Hepatocyte (in vitro differentiated cells): ENCODE measurements at regions not wholly inside any gene's neighbourhood (a gene's known extent, or its start where the extent isn't known, plus 50 kb on each side); places are given as distances from the start of the nearest gene placed in this dataset.

Experiments
- DNase-seq: peaks from one replicate; pipeline ENCODE4 v3.0.0-alpha.2; 2016; ENCODE audit warnings: low spot score
- H2AFZ ChIP-seq: fragments of 200-600 bp; sonication (generic); 2 replicates; pipeline ENCODE4 v1.6.0; 2016; ENCODE audit warnings: antibody characterized with exemption, mild to moderate bottlenecking
- H3K27ac ChIP-seq: fragments of 200-600 bp; sonication (generic); 2 replicates; pipeline ENCODE4 v1.5.1; 2016; ENCODE audit warnings: mild to moderate bottlenecking
- H3K27me3 ChIP-seq: fragments of 200-600 bp; sonication (generic); 2 replicates; pipeline ENCODE4 v1.6.1; 2016
- H3K36me3 ChIP-seq: fragments of 200-600 bp; sonication (generic); replicated peaks from 2 replicates; pipeline ENCODE4 v1.5.1; 2016; ENCODE audit warnings: low read depth; ENCODE audit not compliant: insufficient read depth
- H3K4me1 ChIP-seq: fragments of 200-600 bp; sonication (generic); 2 replicates; pipeline ENCODE4 v1.5.1; 2016; ENCODE audit warnings: mild to moderate bottlenecking, moderate library complexity; ENCODE audit not compliant: insufficient read depth
- H3K4me2 ChIP-seq: fragments of 200-600 bp; sonication (generic); 2 replicates; pipeline ENCODE4 v1.6.0; 2016
- H3K4me3 ChIP-seq: fragments of 200-600 bp; sonication (generic); 2 replicates; pipeline ENCODE4 v1.5.1; 2016; ENCODE audit warnings: mild to moderate bottlenecking
- H3K79me2 ChIP-seq: fragments of 200-600 bp; sonication (generic); 2 replicates; pipeline ENCODE4 v1.6.0; 2017; ENCODE audit warnings: mild to moderate bottlenecking
- H3K9me2 ChIP-seq: fragments of 200-600 bp; sonication (generic); replicated peaks from 2 replicates; pipeline ENCODE4 v1.6.0; 2017; ENCODE audit warnings: mild to moderate bottlenecking; ENCODE audit not compliant: insufficient read depth
- H3K9me3 ChIP-seq: fragments of 200-600 bp; sonication (generic); 2 replicates; pipeline ENCODE4 v1.5.1; 2016; ENCODE audit warnings: low read depth, mild to moderate bottlenecking
- H4K20me1 ChIP-seq: fragments of 200-600 bp; sonication (generic); 2 replicates; pipeline ENCODE4 v1.6.0; 2016; ENCODE audit warnings: mild to moderate bottlenecking; ENCODE audit not compliant: insufficient read depth, poor library complexity, severe bottlenecking
- EZH2 ChIP-seq: fragments of 200-600 bp; sonication (generic); IDR thresholded peaks from 2 replicates; pipeline ENCODE4 v1.6.1; 2016; ENCODE audit warnings: antibody characterized with exemption, mild to moderate bottlenecking, borderline replicate concordance
- EZH2phosphoT487 ChIP-seq: fragments of 200-600 bp; sonication (generic); IDR thresholded peaks from one replicate; pipeline ENCODE4 v1.6.1; 2018; ENCODE audit warnings: antibody characterized with exemption, mild to moderate bottlenecking, low read depth, moderate library complexity; ENCODE audit not compliant: unreplicated experiment, severe bottlenecking
- WGBS: methylation state at CpG from one replicate; pipeline ENCODE4 v1.1.6; 2016; ENCODE audit warnings: low lambda C conversion rate; ENCODE audit errors: missing lambda C conversion rate; 5-methylcytosine and 5-hydroxymethylcytosine counted together
- TF ChIP-seq, protein P1 (sequence below): fragments of 200-600 bp; sonication (generic); IDR thresholded peaks from 2 replicates; pipeline ENCODE4 v1.5.1; 2016; ENCODE audit warnings: antibody characterized with exemption, mild to moderate bottlenecking; ENCODE audit not compliant: poor library complexity

- Histone ChIP-seq H3K9me3 (no peaks in the 10 kb centered on the region), H3K27ac (no peak overlapping the region), H3K27me3 (no peaks in the 10 kb centered on the region), H3K79me2 (no peaks in the 10 kb centered on the region), H3K9me2 (no peaks in the 10 kb centered on the region), H3K36me3 (no peaks in the 10 kb centered on the region), H3K4me1 (no peaks in the 10 kb centered on the region), H2AFZ (no peak overlapping the region), H4K20me1 (no peaks in the 10 kb centered on the region), H3K4me3 (no peak overlapping the region), H3K4me2 (no peak overlapping the region)
- TF ChIP-seq EZH2 (no peak), EZH2phosphoT487 (no peak)
- TF ChIP-seq, protein P1, sequence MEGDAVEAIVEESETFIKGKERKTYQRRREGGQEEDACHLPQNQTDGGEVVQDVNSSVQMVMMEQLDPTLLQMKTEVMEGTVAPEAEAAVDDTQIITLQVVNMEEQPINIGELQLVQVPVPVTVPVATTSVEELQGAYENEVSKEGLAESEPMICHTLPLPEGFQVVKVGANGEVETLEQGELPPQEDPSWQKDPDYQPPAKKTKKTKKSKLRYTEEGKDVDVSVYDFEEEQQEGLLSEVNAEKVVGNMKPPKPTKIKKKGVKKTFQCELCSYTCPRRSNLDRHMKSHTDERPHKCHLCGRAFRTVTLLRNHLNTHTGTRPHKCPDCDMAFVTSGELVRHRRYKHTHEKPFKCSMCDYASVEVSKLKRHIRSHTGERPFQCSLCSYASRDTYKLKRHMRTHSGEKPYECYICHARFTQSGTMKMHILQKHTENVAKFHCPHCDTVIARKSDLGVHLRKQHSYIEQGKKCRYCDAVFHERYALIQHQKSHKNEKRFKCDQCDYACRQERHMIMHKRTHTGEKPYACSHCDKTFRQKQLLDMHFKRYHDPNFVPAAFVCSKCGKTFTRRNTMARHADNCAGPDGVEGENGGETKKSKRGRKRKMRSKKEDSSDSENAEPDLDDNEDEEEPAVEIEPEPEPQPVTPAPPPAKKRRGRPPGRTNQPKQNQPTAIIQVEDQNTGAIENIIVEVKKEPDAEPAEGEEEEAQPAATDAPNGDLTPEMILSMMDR, result no peak
- no peak for DNase-seq
- whole genome bisulfite sequencing, result 97% methylated on average over 4 of the region's 4 CpGs
Measured at GRCh38 chr7:37538945-37539344, 90.3 kb upstream of the ELMO1 start.

DNA sequence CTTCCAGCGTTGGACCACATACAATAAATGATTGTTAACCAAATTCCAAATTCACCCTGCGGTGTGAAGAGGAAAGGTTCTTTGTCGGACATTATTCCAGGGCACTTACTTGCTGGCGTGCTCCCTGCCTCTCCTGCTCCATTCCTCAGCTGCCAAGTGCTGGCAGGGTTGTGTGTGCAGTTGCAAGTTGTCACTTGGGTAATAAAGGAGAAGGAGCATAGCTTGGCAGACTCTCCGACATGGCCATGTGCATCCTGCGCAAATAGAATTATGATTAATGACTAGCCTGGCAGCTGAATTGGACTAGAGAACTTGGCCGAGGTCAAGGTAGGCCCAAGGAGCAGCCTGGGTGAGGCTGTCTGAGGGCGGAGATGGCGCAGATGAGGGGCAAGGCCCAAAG, 92.3 kb upstream of the ELMO1 start:
- Histone ChIP-seq H3K36me3 (no peaks in the 10 kb centered on the region), H3K4me3 (no peak overlapping the region), H3K4me1 (no peaks in the 10 kb centered on the region), H3K9me3 (no peaks in the 10 kb centered on the region), H3K4me2 (no peak overlapping the region), H2AFZ (no peak overlapping the region), H3K79me2 (no peaks in the 10 kb centered on the region), H4K20me1 (no peaks in the 10 kb centered on the region), H3K27ac (no peak overlapping the region), H3K27me3 (no peaks in the 10 kb centered on the region), H3K9me2 (no peaks in the 10 kb centered on the region)
- WGBS, result 94% methylated on average over 9 of the region's 9 CpGs
- TF ChIP-seq EZH2phosphoT487, result no peak
- no peak for TF ChIP-seq EZH2
- TF ChIP-seq, protein P1, result no peak
- no peak for DNase-seq

- no peaks in the 10 kb centered on the region for H4K20me1 ChIP-seq
- H3K9me3 ChIP-seq, result no peaks in the 10 kb centered on the region
- no peak overlapping the region for H3K4me3 ChIP-seq
- TF ChIP-seq EZH2 (no peak), EZH2phosphoT487 (no peak)
- TF ChIP-seq, protein P1, result no peak
- no peak for DNase-seq
- no peak overlapping the region for H3K4me2 ChIP-seq
- no peaks in the 10 kb centered on the region for H3K4me1 ChIP-seq
- H3K36me3 ChIP-seq, result no peaks in the 10 kb centered on the region
- no peaks in the 10 kb centered on the region for H3K27me3 ChIP-seq
- no peaks in the 10 kb centered on the region for H3K9me2 ChIP-seq
- 94% methylated on average over 3 of the region's 3 CpGs for WGBS
- H3K79me2 ChIP-seq, result no peaks in the 10 kb centered on the region
- H3K27ac ChIP-seq, result no peak overlapping the region
- H2AFZ ChIP-seq, result no peak overlapping the region
Measured at GRCh38 chr7:37541810-37542443, 93.3 kb upstream of the ELMO1 start.
